ENCODE measurements at regions not wholly inside any gene's neighbourhood (a gene's known extent, or its start where the extent isn't known, plus 50 kb on each side); places are given as distances from the start of the nearest gene placed in this dataset.

- Histone ChIP-seq H3K4me3 (ENCODE audit: low read depth, low read length) (no peak overlapping the region), H3K9me3 (ENCODE audit: control insufficient read depth, insufficient read depth, low read length) (no peaks in the 10 kb centered on the region), H3K27me3 (ENCODE audit: control insufficient read depth, insufficient read depth, low read length) (no peaks in the 10 kb centered on the region), H3K27ac (ENCODE audit: low read depth, low read length) (no peak overlapping the region), H3K4me1 (ENCODE audit: control insufficient read depth, insufficient read depth, low read length) (no peaks in the 10 kb centered on the region), H3K36me3 (ENCODE audit: control insufficient read depth, insufficient read depth, low read length) (no peaks in the 10 kb centered on the region)
- no CpG with 5 or more reads among the region's 4 CpGs for WGBS (ENCODE audit: insufficient coverage)
- no peak for DNase-seq (ENCODE audit: low read depth in 4 of 6, low spot score in 6 of 6)
Measured at GRCh38 chr13:105121221-105121620, 1414.2 kb downstream of the EFNB2 start.

DNA sequence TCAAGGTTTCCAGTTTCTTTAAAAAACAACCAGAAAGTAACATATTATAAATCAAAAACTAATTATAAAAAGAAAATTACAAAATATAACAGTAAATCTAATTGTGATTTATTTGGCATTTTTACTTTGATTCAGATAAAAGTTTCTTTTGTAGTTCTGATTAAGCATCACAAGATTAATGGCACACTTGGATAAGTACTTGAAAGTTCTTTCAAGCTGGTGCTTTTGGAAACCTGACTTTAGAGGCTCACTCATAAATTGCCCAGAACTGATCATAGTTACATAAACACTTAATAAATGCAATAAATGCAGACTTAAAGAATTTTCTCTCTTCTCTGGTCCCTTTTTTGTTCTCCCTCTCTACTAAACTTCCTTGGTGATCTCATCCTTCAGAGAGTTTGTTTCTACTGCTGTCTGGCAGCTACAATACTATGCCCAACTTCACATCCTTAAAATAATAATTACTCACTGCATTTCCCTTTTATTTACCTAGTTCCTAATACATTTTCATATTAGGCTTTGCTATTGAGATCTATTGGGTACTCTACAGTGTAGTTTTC is 1417.0 kb downstream of the EFNB2 start:
- no peak for DNase-seq (ENCODE audit: low read depth in 4 of 6, low spot score in 6 of 6)
- no peaks in the 10 kb centered on the region for H3K9me3 ChIP-seq (ENCODE audit: control insufficient read depth, insufficient read depth, low read length)
- H3K27me3 ChIP-seq (ENCODE audit: control insufficient read depth, insufficient read depth, low read length), result no peaks in the 10 kb centered on the region
- H3K36me3 ChIP-seq (ENCODE audit: control insufficient read depth, insufficient read depth, low read length), result no peaks in the 10 kb centered on the region
- no peaks in the 10 kb centered on the region for H3K4me1 ChIP-seq (ENCODE audit: control insufficient read depth, insufficient read depth, low read length)
- no peak overlapping the region for H3K4me3 ChIP-seq (ENCODE audit: low read depth, low read length)
- no peak overlapping the region for H3K27ac ChIP-seq (ENCODE audit: low read depth, low read length)

DNA sequence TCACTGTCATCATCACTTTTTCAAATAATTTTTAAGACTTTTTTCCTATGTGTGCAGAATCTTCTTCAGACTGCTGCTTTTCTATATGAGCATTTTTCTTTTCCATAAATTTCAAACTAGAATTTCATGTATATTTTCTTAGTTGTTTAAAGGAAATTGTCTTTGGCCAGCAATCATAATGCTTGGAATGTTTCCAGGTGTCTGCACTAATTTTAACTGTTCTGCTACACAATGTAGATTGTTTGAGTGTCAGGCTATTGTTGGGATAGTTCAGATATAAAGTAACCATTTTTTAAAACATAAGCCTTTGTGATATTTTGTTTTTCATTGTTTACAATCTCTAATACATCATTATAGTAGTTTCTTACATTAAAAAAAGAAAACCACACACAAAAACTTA is 1418.5 kb downstream of the EFNB2 start:
- Histone ChIP-seq H3K27ac (ENCODE audit: low read depth, low read length) (no peak overlapping the region), H3K36me3 (ENCODE audit: control insufficient read depth, insufficient read depth, low read length) (no peaks in the 10 kb centered on the region), H3K4me1 (ENCODE audit: control insufficient read depth, insufficient read depth, low read length) (no peaks in the 10 kb centered on the region), H3K4me3 (ENCODE audit: low read depth, low read length) (no peak overlapping the region), H3K9me3 (ENCODE audit: control insufficient read depth, insufficient read depth, low read length) (no peaks in the 10 kb centered on the region), H3K27me3 (ENCODE audit: control insufficient read depth, insufficient read depth, low read length) (no peaks in the 10 kb centered on the region)
- no peak for DNase-seq (ENCODE audit: low read depth in 4 of 6, low spot score in 6 of 6)

- H3K4me1 ChIP-seq (ENCODE audit: control insufficient read depth, insufficient read depth, low read length), result no peaks in the 10 kb centered on the region
- no peak for DNase-seq (ENCODE audit: low read depth in 4 of 6, low spot score in 6 of 6)
- H3K4me3 ChIP-seq (ENCODE audit: low read depth, low read length), result no peak overlapping the region
- WGBS (ENCODE audit: insufficient coverage), result 96% methylated on average over 4 of the region's 4 CpGs
- no peak overlapping the region for H3K27ac ChIP-seq (ENCODE audit: low read depth, low read length)
- no peaks in the 10 kb centered on the region for H3K36me3 ChIP-seq (ENCODE audit: control insufficient read depth, insufficient read depth, low read length)
- H3K9me3 ChIP-seq (ENCODE audit: control insufficient read depth, insufficient read depth, low read length), result peaks cover 2% of the 10 kb centered on the region
- H3K27me3 ChIP-seq (ENCODE audit: control insufficient read depth, insufficient read depth, low read length), result no peaks in the 10 kb centered on the region
Measured at GRCh38 chr13:105112561-105112960, 1422.9 kb downstream of the EFNB2 start.

- Histone ChIP-seq H3K9me3 (ENCODE audit: control insufficient read depth, insufficient read depth, low read length) (peaks cover 2% of the 10 kb centered on the region), H3K27me3 (ENCODE audit: control insufficient read depth, insufficient read depth, low read length) (no peaks in the 10 kb centered on the region), H3K4me1 (ENCODE audit: control insufficient read depth, insufficient read depth, low read length) (no peaks in the 10 kb centered on the region), H3K27ac (ENCODE audit: low read depth, low read length) (no peak overlapping the region), H3K4me3 (ENCODE audit: low read depth, low read length) (no peak overlapping the region), H3K36me3 (ENCODE audit: control insufficient read depth, insufficient read depth, low read length) (no peaks in the 10 kb centered on the region)
- no CpG with 5 or more reads among the region's 3 CpGs for WGBS (ENCODE audit: insufficient coverage)
- DNase-seq (ENCODE audit: low read depth in 4 of 6, low spot score in 6 of 6), result no peak
Measured at GRCh38 chr13:105107781-105108180, 1427.7 kb downstream of the EFNB2 start.

DNA sequence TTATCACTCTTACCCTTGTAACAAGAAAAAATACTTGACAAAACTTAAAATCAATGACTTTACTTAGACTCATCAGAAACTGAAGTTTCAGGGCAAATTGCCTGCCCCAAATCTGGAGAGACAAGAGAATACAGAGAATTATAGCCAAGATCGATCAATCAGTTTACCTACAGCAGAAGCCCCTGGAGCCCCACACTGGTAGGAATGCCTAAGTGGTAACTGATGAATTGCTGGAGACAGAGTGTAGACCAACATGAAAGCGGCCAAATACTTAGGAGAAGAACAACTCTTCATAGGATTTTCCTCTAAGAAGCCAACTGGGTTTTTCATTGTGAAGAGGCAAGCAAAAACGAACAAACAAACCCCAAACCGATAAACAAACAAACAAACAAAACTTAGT is 1430.0 kb downstream of the EFNB2 start:
- H3K27me3 ChIP-seq (ENCODE audit: control insufficient read depth, insufficient read depth, low read length), result no peaks in the 10 kb centered on the region
- H3K9me3 ChIP-seq (ENCODE audit: control insufficient read depth, insufficient read depth, low read length), result no peaks in the 10 kb centered on the region
- H3K4me1 ChIP-seq (ENCODE audit: control insufficient read depth, insufficient read depth, low read length), result no peaks in the 10 kb centered on the region
- WGBS (ENCODE audit: insufficient coverage), result no CpG with 5 or more reads among the region's 4 CpGs
- no peaks in the 10 kb centered on the region for H3K36me3 ChIP-seq (ENCODE audit: control insufficient read depth, insufficient read depth, low read length)
- H3K4me3 ChIP-seq (ENCODE audit: low read depth, low read length), result no peak overlapping the region
- no peak for DNase-seq (ENCODE audit: low read depth in 4 of 6, low spot score in 6 of 6)
- no peak overlapping the region for H3K27ac ChIP-seq (ENCODE audit: low read depth, low read length)

DNA sequence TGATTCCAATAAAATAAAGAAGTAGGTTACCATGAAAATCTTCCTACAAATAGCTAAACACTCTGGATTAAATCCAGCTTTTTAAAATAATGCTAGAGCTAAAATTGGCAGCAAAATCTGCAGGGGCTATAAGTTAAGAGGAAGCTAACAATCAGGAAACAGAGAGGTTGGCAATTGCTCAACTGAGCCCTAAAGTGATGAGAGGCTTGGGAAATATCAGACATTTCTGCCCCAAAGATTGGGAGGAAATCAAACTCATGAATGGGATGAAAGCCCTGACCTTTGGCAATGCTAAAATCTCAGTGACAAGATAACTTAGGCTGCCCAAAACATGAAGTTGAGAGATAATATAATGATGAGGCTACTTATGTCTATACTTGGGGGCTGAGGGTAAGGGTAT is 1437.9 kb downstream of the EFNB2 start:
- H3K4me3 ChIP-seq (ENCODE audit: low read depth, low read length), result no peak overlapping the region
- no peaks in the 10 kb centered on the region for H3K36me3 ChIP-seq (ENCODE audit: control insufficient read depth, insufficient read depth, low read length)
- H3K27ac ChIP-seq (ENCODE audit: low read depth, low read length), result no peak overlapping the region
- H3K9me3 ChIP-seq (ENCODE audit: control insufficient read depth, insufficient read depth, low read length), result no peaks in the 10 kb centered on the region
- no peaks in the 10 kb centered on the region for H3K4me1 ChIP-seq (ENCODE audit: control insufficient read depth, insufficient read depth, low read length)
- DNase-seq (ENCODE audit: low read depth in 4 of 6, low spot score in 6 of 6), result no peak
- no peaks in the 10 kb centered on the region for H3K27me3 ChIP-seq (ENCODE audit: control insufficient read depth, insufficient read depth, low read length)

- WGBS (ENCODE audit: insufficient coverage), result 92% methylated on average over 1 of the region's 4 CpGs
- no peak overlapping the region for H3K27ac ChIP-seq (ENCODE audit: low read depth, low read length)
- H3K4me3 ChIP-seq (ENCODE audit: low read depth, low read length), result no peak overlapping the region
- no peaks in the 10 kb centered on the region for H3K36me3 ChIP-seq (ENCODE audit: control insufficient read depth, insufficient read depth, low read length)
- H3K4me1 ChIP-seq (ENCODE audit: control insufficient read depth, insufficient read depth, low read length), result no peaks in the 10 kb centered on the region
- no peak for DNase-seq (ENCODE audit: low read depth in 4 of 6, low spot score in 6 of 6)
- H3K27me3 ChIP-seq (ENCODE audit: control insufficient read depth, insufficient read depth, low read length), result no peaks in the 10 kb centered on the region
- no peaks in the 10 kb centered on the region for H3K9me3 ChIP-seq (ENCODE audit: control insufficient read depth, insufficient read depth, low read length)
Measured at GRCh38 chr13:105089858-105090643, 1445.4 kb downstream of the EFNB2 start.

DNA sequence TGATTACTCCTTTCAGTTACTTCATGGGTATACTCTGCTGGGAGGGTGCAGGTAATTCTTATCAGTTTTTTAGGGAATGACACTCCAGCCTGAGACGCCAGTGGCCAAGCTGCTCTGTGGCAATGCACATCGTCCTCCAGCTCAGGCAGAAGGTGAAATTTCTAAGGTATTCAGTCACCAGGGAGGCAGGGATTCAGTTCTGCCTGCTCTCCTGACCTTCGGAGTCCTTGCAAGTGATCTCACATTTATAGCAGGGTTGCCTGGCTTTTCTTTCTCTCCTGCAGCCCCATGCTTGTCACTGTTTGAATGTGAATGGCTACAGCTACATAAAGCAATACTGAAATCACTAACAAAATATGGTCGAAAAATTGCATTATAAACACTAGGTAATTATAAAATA is 1447.5 kb downstream of the EFNB2 start:
- DNase-seq (ENCODE audit: low read depth in 4 of 6, low spot score in 6 of 6), result peak in 1 of 6 donors; percentile 31
- Histone ChIP-seq H3K4me3 (ENCODE audit: low read depth, low read length) (no peak overlapping the region), H3K9me3 (ENCODE audit: control insufficient read depth, insufficient read depth, low read length) (no peaks in the 10 kb centered on the region), H3K27ac (ENCODE audit: low read depth, low read length) (no peak overlapping the region), H3K4me1 (ENCODE audit: control insufficient read depth, insufficient read depth, low read length) (no peaks in the 10 kb centered on the region), H3K36me3 (ENCODE audit: control insufficient read depth, insufficient read depth, low read length) (no peaks in the 10 kb centered on the region), H3K27me3 (ENCODE audit: control insufficient read depth, insufficient read depth, low read length) (no peaks in the 10 kb centered on the region)
- WGBS (ENCODE audit: insufficient coverage), result 52% methylated on average over 3 of the region's 4 CpGs

DNA sequence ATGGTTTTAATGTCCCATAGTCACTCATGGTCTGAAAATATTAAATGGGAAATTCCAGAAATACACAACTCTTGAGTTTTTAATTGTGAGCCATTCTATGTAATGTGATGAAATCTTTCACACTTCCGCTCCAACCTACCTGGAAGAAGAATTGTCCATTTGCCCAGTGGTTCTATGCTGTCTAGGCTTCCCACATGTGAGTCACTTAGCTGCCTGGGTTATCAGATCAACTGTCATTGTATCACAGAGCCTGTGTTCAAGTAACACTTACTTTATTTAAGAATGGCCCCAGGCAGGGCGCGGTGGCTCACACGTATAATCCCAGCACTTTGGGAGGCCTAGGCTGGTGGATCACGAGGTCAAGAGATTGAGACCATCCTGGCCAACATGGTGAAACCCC is 1450.5 kb downstream of the EFNB2 start:
- Histone ChIP-seq H3K36me3 (ENCODE audit: control insufficient read depth, insufficient read depth, low read length) (no peaks in the 10 kb centered on the region), H3K27me3 (ENCODE audit: control insufficient read depth, insufficient read depth, low read length) (no peaks in the 10 kb centered on the region), H3K27ac (ENCODE audit: low read depth, low read length) (no peak overlapping the region), H3K9me3 (ENCODE audit: control insufficient read depth, insufficient read depth, low read length) (no peaks in the 10 kb centered on the region), H3K4me3 (ENCODE audit: low read depth, low read length) (no peak overlapping the region), H3K4me1 (ENCODE audit: control insufficient read depth, insufficient read depth, low read length) (no peaks in the 10 kb centered on the region)
- DNase-seq (ENCODE audit: low read depth in 4 of 6, low spot score in 6 of 6), result no peak
- WGBS (ENCODE audit: insufficient coverage), result 100% methylated on average over 1 of the region's 5 CpGs
